Heart left ventricle (tissue), 13 donors: ENCODE measurements at regions not wholly inside any gene's neighbourhood (a gene's known extent, or its start where the extent isn't known, plus 50 kb on each side); places are given as distances from the start of the nearest gene placed in this dataset.

Experiments
- POLR2A ChIP-seq, 2 donors: fragments of 450-650 bp; IDR thresholded peaks; one replicate each; pipeline ENCODE4 v1.6.1; 2017; ENCODE audit warnings: antibody characterized with exemption in 2 of 2, mild to moderate bottlenecking in 2 of 2, moderate library complexity in 2 of 2
- TF ChIP-seq, protein P1 (sequence below), 12 donors: fragments of 200-600 bp; sonication (generic) in 4 of 12; IDR thresholded peaks; one replicate each; pipeline versions ENCODE4 v1.5.0 to v1.8.0; 2018 to 2022; ENCODE audit warnings: antibody characterized with exemption in 12 of 12, mild to moderate bottlenecking in 5 of 12
- donor health status: ischemic (EF 13 %, LVEDD 7.1; RV severe dilation, severe dysfunction).
- donor health status: DM: no; HTN: yes; CAD: no.
- donor health status: DM: no; HTN: no; CAD: no.
- donor health status: ischemic (EF 25% LVEDD 6.9; RV normal size, moderate dysfunction).
- donor health status: ischemic (EF 25% LVEDD 5.7; RV mildly dilated, moderate dysfunction).
- donor health status: ischemic (EF 35%, LVEDD 5.7; RV mildly dilated, moderate dysfunction).
- donor health status: nonischemic (EF 11% LVEDD 7.7; RV severe dilation, severe dysfunction).
- donor health status: DM: yes; HTN: yes; CAD: no.
- donor health status: PGD.
- donor health status: ischemic (EF 29% LVEDD 5.4; RV normal size, mild dysfunction).
- donor health status: nonischemic (EF 23%, LVEDD 6.1; RV moderate dilation, normal function).

DNA sequence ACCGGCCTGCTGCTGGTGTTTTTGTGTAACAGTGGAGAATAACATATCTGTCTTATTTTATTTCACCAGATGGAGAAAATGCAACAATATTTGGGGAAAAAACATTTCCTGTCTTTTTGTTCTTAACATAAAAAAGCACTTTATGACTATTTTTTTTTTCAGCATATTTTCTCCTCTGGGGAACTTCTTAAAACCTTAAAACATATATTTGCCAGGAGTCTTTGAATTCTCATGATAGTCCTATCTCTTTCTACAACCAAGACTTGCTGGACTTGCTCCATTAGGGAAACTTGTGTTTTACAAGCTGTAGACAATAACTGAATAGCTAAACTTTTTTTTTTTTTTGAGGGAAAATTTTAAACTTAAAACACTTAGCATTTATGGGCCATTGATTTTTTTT, 98.6 kb upstream of the PRDM1 start:
- TF ChIP-seq, protein P1, sequence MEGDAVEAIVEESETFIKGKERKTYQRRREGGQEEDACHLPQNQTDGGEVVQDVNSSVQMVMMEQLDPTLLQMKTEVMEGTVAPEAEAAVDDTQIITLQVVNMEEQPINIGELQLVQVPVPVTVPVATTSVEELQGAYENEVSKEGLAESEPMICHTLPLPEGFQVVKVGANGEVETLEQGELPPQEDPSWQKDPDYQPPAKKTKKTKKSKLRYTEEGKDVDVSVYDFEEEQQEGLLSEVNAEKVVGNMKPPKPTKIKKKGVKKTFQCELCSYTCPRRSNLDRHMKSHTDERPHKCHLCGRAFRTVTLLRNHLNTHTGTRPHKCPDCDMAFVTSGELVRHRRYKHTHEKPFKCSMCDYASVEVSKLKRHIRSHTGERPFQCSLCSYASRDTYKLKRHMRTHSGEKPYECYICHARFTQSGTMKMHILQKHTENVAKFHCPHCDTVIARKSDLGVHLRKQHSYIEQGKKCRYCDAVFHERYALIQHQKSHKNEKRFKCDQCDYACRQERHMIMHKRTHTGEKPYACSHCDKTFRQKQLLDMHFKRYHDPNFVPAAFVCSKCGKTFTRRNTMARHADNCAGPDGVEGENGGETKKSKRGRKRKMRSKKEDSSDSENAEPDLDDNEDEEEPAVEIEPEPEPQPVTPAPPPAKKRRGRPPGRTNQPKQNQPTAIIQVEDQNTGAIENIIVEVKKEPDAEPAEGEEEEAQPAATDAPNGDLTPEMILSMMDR (IDR thresholded peaks at IDR 0.05): no peak
- TF ChIP-seq POLR2A (IDR thresholded peaks at IDR 0.05): no peak
